Mesendoderm (in vitro differentiated cells): ENCODE measurements at regions not wholly inside any gene's neighbourhood (a gene's known extent, or its start where the extent isn't known, plus 50 kb on each side); places are given as distances from the start of the nearest gene placed in this dataset.
A peak's percentile ranks its signal among the peaks of the same experiment; 100 is the strongest.

ENCODE experiments used
- DNase-seq: peaks from one replicate; pipeline ENCODE4 v3.0.0; 2013
- H2AK5ac ChIP-seq: 2 replicates; pipeline ENCODE4 v1.6.1; 2013; ENCODE audit warnings: low read length, inconsistent platforms
- H2BK120ac ChIP-seq: 2 replicates; pipeline ENCODE4 v1.6.1; 2013; ENCODE audit warnings: low read depth, mild to moderate bottlenecking, low read length, moderate library complexity, mixed read lengths
- H2BK15ac ChIP-seq: replicated peaks from 2 replicates; pipeline ENCODE4 v1.6.1; 2013; ENCODE audit warnings: low read depth, mild to moderate bottlenecking, moderate library complexity
- H2BK5ac ChIP-seq: 2 replicates; pipeline ENCODE4 v1.6.1; 2013; ENCODE audit warnings: low read length, inconsistent platforms
- H3K18ac ChIP-seq: 2 replicates; pipeline ENCODE4 v1.6.1; 2013; ENCODE audit warnings: mild to moderate bottlenecking, low read length, mixed read lengths
- H3K23ac ChIP-seq: one replicate; pipeline ENCODE4 v1.6.1; 2013; ENCODE audit warnings: low read length
- H3K27ac ChIP-seq: 2 replicates; pipeline ENCODE4 v1.5.1; 2013; ENCODE audit warnings: low read depth, mild to moderate bottlenecking, inconsistent platforms, low read length, moderate library complexity
- H3K27me3 ChIP-seq: 2 replicates; pipeline ENCODE4 v1.6.1; 2013; ENCODE audit warnings: low read length, control low read depth, mild to moderate bottlenecking, inconsistent platforms; ENCODE audit not compliant: insufficient read depth, poor library complexity
- H3K36me3 ChIP-seq: 2 replicates; pipeline ENCODE4 v1.6.1; 2013; ENCODE audit warnings: low read length, inconsistent platforms; ENCODE audit not compliant: control insufficient read depth, insufficient read depth
- H3K4ac ChIP-seq: one replicate; pipeline ENCODE4 v1.6.1; 2013; ENCODE audit warnings: low read depth, mild to moderate bottlenecking, low read length, moderate library complexity
- H3K4me1 ChIP-seq: 2 replicates; pipeline ENCODE4 v1.6.1; 2013; ENCODE audit warnings: low read depth, low read length, inconsistent platforms; ENCODE audit not compliant: control insufficient read depth
- H3K4me2 ChIP-seq: 2 replicates; pipeline ENCODE4 v1.6.1; 2013; ENCODE audit warnings: low read length
- H3K4me3 ChIP-seq: 2 replicates; pipeline ENCODE4 v1.5.1; 2013; ENCODE audit warnings: mild to moderate bottlenecking, low read length
- H3K56ac ChIP-seq: one replicate; pipeline ENCODE4 v1.6.1; 2013; ENCODE audit warnings: low read length
- H3K79me1 ChIP-seq: 2 replicates; pipeline ENCODE4 v1.6.1; 2013; ENCODE audit warnings: low read length, inconsistent platforms
- H3K79me2 ChIP-seq: 2 replicates; pipeline ENCODE4 v1.6.1; 2013; ENCODE audit warnings: mild to moderate bottlenecking, low read length; ENCODE audit not compliant: control insufficient read depth, insufficient read depth
- H3K9ac ChIP-seq: 2 replicates; pipeline ENCODE4 v1.6.1; 2013; ENCODE audit warnings: low read length, inconsistent platforms
- H4K5ac ChIP-seq: one replicate; pipeline ENCODE4 v1.6.1; 2013; ENCODE audit warnings: low read length
- H4K8ac ChIP-seq: one replicate; pipeline ENCODE4 v1.6.1; 2013; ENCODE audit warnings: low read depth, mild to moderate bottlenecking, control low read depth, low read length, moderate library complexity
- WGBS: extraction: QIAGEN DNeasy Blood & Tissue Kit; methylation state at CpG from one replicate; pipeline ENCODE4 v1.1.7; 2013; ENCODE audit warnings: low lambda C conversion rate, missing lambda C conversion rate; ENCODE audit not compliant: insufficient coverage; ENCODE audit errors: extremely low coverage; 5-methylcytosine and 5-hydroxymethylcytosine counted together

DNA sequence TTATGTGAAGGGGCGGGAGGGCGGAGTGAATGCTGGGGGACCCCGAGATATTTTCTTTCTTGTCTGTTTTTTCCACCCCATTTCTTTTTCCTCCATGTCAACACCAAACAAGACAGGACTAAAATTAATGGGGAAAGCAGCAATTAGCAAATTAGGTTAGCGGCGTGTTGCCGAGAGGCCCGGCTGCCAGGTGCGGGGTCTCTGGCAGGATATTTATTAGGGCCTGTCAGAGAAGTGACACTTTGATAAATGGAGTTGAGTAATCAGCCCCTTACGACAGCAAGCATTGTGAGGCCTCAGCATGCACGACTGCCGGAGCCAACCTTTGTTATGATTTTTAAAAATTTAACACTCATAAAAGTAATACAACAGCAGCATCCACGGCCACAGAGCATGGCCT, 193.8 kb downstream of the DHX35 start:
- Histone ChIP-seq H2BK120ac (no peak overlapping the region), H3K79me1 (no peaks in the 10 kb centered on the region), H2BK5ac (no peak overlapping the region), H2AK5ac (no peak overlapping the region), H3K4ac (no peak overlapping the region), H3K36me3 (no peaks in the 10 kb centered on the region), H4K5ac (no peak overlapping the region), H3K9ac (no peak overlapping the region), H3K4me2 (no peak overlapping the region), H3K4me3 (no peak overlapping the region), H3K56ac (no peak overlapping the region), H3K4me1 (no peaks in the 10 kb centered on the region), H3K79me2 (no peaks in the 10 kb centered on the region), H3K27me3 (no peaks in the 10 kb centered on the region), H2BK15ac (no peak overlapping the region), H3K18ac (no peak overlapping the region), H3K27ac (no peak overlapping the region), H4K8ac (no peak overlapping the region), H3K23ac (no peak overlapping the region)
- no peak for DNase-seq
- WGBS = no CpG with 5 or more reads among the region's 12 CpGs

DNA sequence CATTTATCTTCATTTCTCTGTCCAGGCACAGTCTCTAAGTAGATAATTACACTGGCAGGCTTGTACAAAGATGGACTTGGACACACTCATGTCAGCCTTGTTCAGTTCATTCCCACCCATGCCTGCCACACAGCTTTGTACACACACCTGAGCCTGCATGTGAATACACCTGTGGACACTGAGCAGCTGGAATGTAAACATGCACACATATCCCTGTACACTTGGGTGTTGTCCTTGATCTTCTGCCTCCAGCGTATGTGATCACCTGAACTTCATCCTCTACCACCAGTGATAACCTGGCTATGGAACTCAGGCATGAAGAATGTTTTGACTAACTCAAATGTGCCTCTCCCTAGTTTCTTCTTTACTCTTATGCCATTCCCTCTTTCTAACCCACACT, 190.6 kb downstream of the DHX35 start:
- Histone ChIP-seq H3K18ac (no peak overlapping the region), H2AK5ac (no peak overlapping the region), H3K4me2 (no peak overlapping the region), H4K5ac (no peak overlapping the region), H3K9ac (no peak overlapping the region), H4K8ac (no peak overlapping the region), H2BK15ac (no peak overlapping the region), H2BK5ac (no peak overlapping the region), H3K27me3 (no peaks in the 10 kb centered on the region), H3K56ac (no peak overlapping the region), H3K4me1 (no peaks in the 10 kb centered on the region), H3K4me3 (no peak overlapping the region), H3K79me1 (no peaks in the 10 kb centered on the region), H3K79me2 (no peaks in the 10 kb centered on the region), H3K23ac (no peak overlapping the region), H3K36me3 (no peaks in the 10 kb centered on the region), H3K4ac (no peak overlapping the region), H2BK120ac (no peak overlapping the region), H3K27ac (no peak overlapping the region)
- no CpG with 5 or more reads among the region's 1 CpG for WGBS
- DNase-seq = no peak

DNA sequence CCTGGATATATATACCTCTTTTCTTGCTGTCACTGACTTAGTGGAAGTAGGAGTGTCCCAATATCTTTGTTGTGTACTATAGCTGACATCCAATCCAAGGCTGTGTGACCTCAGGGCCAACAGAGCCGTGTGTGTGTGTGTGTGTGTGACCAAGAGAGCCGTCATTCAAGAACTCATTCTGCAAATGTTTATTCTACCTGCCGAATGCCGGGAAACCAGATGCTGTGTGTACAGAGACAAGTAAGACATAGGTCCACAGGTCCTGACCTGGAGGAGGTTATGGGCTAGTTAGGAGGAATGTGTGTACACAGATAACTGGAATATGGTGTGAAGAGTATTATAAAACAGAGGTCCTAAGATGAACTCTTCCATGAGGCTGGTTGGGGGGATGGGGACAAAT, 190.0 kb downstream of the DHX35 start:
- Histone ChIP-seq H3K4me1 (no peaks in the 10 kb centered on the region), H3K27ac (no peak overlapping the region), H2BK120ac (no peak overlapping the region), H3K79me1 (no peaks in the 10 kb centered on the region), H3K23ac (no peak overlapping the region), H3K79me2 (no peaks in the 10 kb centered on the region), H3K4me2 (no peak overlapping the region), H2BK5ac (no peak overlapping the region), H3K4ac (no peak overlapping the region), H2AK5ac (no peak overlapping the region), H3K9ac (no peak overlapping the region), H3K4me3 (no peak overlapping the region), H4K8ac (no peak overlapping the region), H4K5ac (no peak overlapping the region), H3K18ac (no peak overlapping the region), H3K36me3 (no peaks in the 10 kb centered on the region), H2BK15ac (no peak overlapping the region), H3K56ac (no peak overlapping the region), H3K27me3 (no peaks in the 10 kb centered on the region)
- DNase-seq = no peak
- WGBS = no CpG with 5 or more reads among the region's 4 CpGs

DNA sequence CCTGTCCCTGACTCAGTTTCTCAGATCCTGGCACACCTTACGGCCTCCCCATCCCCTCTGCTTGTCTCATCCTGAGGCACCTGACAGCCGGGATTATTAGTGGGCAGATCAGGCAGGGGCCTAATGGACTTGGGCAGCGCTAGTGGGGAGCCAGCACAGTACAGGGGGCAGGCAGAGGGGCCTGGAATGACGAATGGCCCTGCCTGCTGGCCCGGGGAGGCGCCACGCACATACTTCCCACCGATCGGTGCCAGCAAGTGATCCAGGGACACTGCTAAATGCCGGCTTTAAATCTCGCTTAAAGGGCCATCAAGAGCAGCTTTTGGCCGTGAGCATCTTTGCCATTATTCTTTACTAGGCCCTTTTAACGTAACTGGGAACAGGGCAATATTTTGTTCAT, 188.4 kb downstream of the DHX35 start:
- H3K4me3 ChIP-seq = no peak overlapping the region
- no peak overlapping the region for H3K56ac ChIP-seq
- H4K8ac ChIP-seq = no peak overlapping the region
- no peak overlapping the region for H4K5ac ChIP-seq
- no peak overlapping the region for H3K27ac ChIP-seq
- H3K79me1 ChIP-seq = no peaks in the 10 kb centered on the region
- H3K36me3 ChIP-seq = no peaks in the 10 kb centered on the region
- no peaks in the 10 kb centered on the region for H3K27me3 ChIP-seq
- no peak overlapping the region for H2BK15ac ChIP-seq
- no peak for DNase-seq
- no peak overlapping the region for H3K23ac ChIP-seq
- no peak overlapping the region for H2BK120ac ChIP-seq
- H2BK5ac ChIP-seq = no peak overlapping the region
- H3K4ac ChIP-seq = no peak overlapping the region
- H3K4me2 ChIP-seq = no peak overlapping the region
- H2AK5ac ChIP-seq = no peak overlapping the region
- no peaks in the 10 kb centered on the region for H3K79me2 ChIP-seq
- H3K9ac ChIP-seq = no peak overlapping the region
- WGBS = no CpG with 5 or more reads among the region's 13 CpGs
- H3K4me1 ChIP-seq = no peaks in the 10 kb centered on the region
- H3K18ac ChIP-seq = no peak overlapping the region

DNA sequence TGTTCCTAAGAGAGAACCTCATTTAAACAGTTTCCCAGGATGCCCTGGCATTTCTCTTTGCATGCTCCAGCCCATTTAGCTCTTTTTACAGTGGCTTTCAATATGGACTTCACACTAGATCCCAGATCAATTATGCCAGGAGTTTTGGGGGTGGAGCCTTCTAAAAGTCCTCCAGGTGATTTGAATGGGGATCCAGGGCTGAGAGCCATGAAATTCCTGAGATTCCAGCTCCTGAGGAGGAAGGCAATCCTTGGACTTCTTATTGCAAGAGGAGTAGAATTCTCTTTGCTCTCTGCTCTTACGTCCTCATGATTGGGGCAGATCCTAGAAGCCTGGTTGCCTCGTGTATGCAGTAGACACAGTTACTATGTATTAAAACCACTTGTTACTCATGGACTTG, 184.2 kb downstream of the DHX35 start:
- H3K18ac ChIP-seq = no peak overlapping the region
- no peak overlapping the region for H4K5ac ChIP-seq
- no peaks in the 10 kb centered on the region for H3K36me3 ChIP-seq
- DNase-seq = peak; percentile 74
- H2AK5ac ChIP-seq = no peak overlapping the region
- H4K8ac ChIP-seq = no peak overlapping the region
- WGBS = no CpG with 5 or more reads among the region's 2 CpGs
- no peak overlapping the region for H2BK5ac ChIP-seq
- H3K27ac ChIP-seq = no peak overlapping the region
- no peaks in the 10 kb centered on the region for H3K79me1 ChIP-seq
- no peak overlapping the region for H3K4me3 ChIP-seq
- H2BK120ac ChIP-seq = no peak overlapping the region
- no peaks in the 10 kb centered on the region for H3K27me3 ChIP-seq
- H3K4ac ChIP-seq = no peak overlapping the region
- no peak overlapping the region for H3K9ac ChIP-seq
- H3K4me1 ChIP-seq = no peaks in the 10 kb centered on the region
- H3K56ac ChIP-seq = no peak overlapping the region
- H3K79me2 ChIP-seq = no peaks in the 10 kb centered on the region
- no peak overlapping the region for H3K4me2 ChIP-seq
- no peak overlapping the region for H2BK15ac ChIP-seq
- H3K23ac ChIP-seq = no peak overlapping the region

DNA sequence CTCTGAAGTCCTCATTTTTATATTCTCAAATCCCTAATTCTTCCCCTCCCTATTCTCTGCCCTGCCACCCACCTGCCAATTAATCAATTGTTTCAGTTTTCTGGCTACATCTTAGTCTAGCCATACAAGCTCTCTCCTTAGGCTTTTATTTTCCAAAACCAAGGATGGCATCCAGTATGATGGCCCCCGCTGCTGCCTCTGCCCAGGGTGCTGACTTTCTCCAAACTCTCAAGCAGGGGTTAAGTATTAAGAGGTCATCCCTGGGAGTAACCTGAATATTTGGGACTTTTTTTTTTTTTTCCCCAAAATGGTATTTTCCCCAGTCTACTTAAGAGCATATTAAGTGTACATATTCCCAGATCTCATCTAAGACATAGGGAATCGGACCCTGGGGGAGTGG, 183.8 kb downstream of the DHX35 start:
- no peaks in the 10 kb centered on the region for H3K36me3 ChIP-seq
- no peak overlapping the region for H3K4me2 ChIP-seq
- no peak overlapping the region for H3K23ac ChIP-seq
- no peaks in the 10 kb centered on the region for H3K79me1 ChIP-seq
- H3K27me3 ChIP-seq = no peaks in the 10 kb centered on the region
- H3K4me1 ChIP-seq = no peaks in the 10 kb centered on the region
- no CpG with 5 or more reads among the region's 2 CpGs for WGBS
- no peaks in the 10 kb centered on the region for H3K79me2 ChIP-seq
- no peak overlapping the region for H4K5ac ChIP-seq
- H2AK5ac ChIP-seq = no peak overlapping the region
- H3K4me3 ChIP-seq = no peak overlapping the region
- no peak overlapping the region for H3K9ac ChIP-seq
- no peak overlapping the region for H3K18ac ChIP-seq
- no peak overlapping the region for H3K27ac ChIP-seq
- H2BK120ac ChIP-seq = no peak overlapping the region
- H3K56ac ChIP-seq = no peak overlapping the region
- no peak overlapping the region for H3K4ac ChIP-seq
- H2BK5ac ChIP-seq = no peak overlapping the region
- no peak overlapping the region for H4K8ac ChIP-seq
- H2BK15ac ChIP-seq = no peak overlapping the region
- no peak for DNase-seq
